Gastroesophageal sphincter (tissue), 4 donors: ENCODE measurements at regions not wholly inside any gene's neighbourhood (a gene's known extent, or its start where the extent isn't known, plus 50 kb on each side); places are given as distances from the start of the nearest gene placed in this dataset.
"Not testable (repeated sequence)": the region's sequence is repeated elsewhere in the genome, so short reads cannot be mapped to it uniquely, and the experiment has no call there.

ENCODE experiments used
- ATAC-seq: fragments of 150-250 bp; one replicate; pipeline ENCODE4 v1.9.1; 2016; ENCODE audit warnings: mild to moderate bottlenecking, moderate library complexity
- H3K27ac ChIP-seq, 4 donors: fragments of 200-600 bp; sonication (generic) in 3 of 4; 1 replicate in 3 of 4; 2 replicates in 1 of 4; pipeline ENCODE4 v1.5.1; 2016 to 2019
- H3K27me3 ChIP-seq: fragments of 200-600 bp; sonication (generic); one replicate; pipeline ENCODE4 v1.5.1; 2019
- H3K36me3 ChIP-seq, 2 donors: fragments of 200-600 bp; sonication (generic); one replicate each; pipeline ENCODE4 v1.5.1; 2019; ENCODE audit warnings: control low read depth in 1 of 2
- H3K4me1 ChIP-seq, 3 donors: fragments of 200-600 bp; sonication (generic); 1 replicate in 2 of 3; 2 replicates in 1 of 3; pipeline ENCODE4 v1.5.1; 2016 to 2019; ENCODE audit warnings: control low read depth in 2 of 3
- H3K4me3 ChIP-seq, 2 donors: fragments of 200-600 bp; sonication (generic); one replicate each; pipeline ENCODE4 v1.5.1; 2019; ENCODE audit warnings: mild to moderate bottlenecking in 1 of 2, moderate library complexity in 1 of 2
- H3K9me3 ChIP-seq, 3 donors: fragments of 200-600 bp; sonication (generic); one replicate each; pipeline ENCODE4 v1.5.1; 2017 to 2019; ENCODE audit warnings: control low read depth in 2 of 3
- CTCF ChIP-seq, 4 experiments: fragments of 200-600 bp in 2 of 4; fragments of 450-650 bp in 2 of 4; sonication (generic) in 1 of 4; IDR thresholded peaks; one replicate each; pipeline ENCODE4 v1.5.1; 2017 to 2019; ENCODE audit warnings: antibody characterized with exemption in 4 of 4, mild to moderate bottlenecking in 2 of 4, moderate library complexity in 2 of 4
- EP300 ChIP-seq: sonication (generic); formaldehyde crosslinking; IDR thresholded peaks from one replicate; pipeline ENCODE4 v1.6.1; 2017; ENCODE audit warnings: antibody characterized with exemption, mild to moderate bottlenecking
- POLR2A ChIP-seq, 2 donors: fragments of 450-650 bp; IDR thresholded peaks; one replicate each; pipeline ENCODE4 v1.6.1; 2017; ENCODE audit warnings: antibody characterized with exemption in 2 of 2, mild to moderate bottlenecking in 2 of 2, moderate library complexity in 1 of 2
- POLR2AphosphoS5 ChIP-seq: sonication (generic); formaldehyde crosslinking; IDR thresholded peaks from one replicate; pipeline ENCODE4 v1.6.1; 2017; ENCODE audit warnings: antibody characterized with exemption
- WGBS, 2 donors: methylation state at CpG; one replicate each; pipeline ENCODE4 v1.1.5; 2018; ENCODE audit warnings: low coverage in 1 of 2; 5-methylcytosine and 5-hydroxymethylcytosine counted together

- Histone ChIP-seq H3K27ac (no peak overlapping the region), H3K4me3 (no peak overlapping the region), H3K27me3 (no peaks in the 10 kb centered on the region), H3K9me3 (peaks cover 0 to 7% (median 0%) of the 10 kb centered on the region in 3 donors), H3K4me1 (no peaks in the 10 kb centered on the region), H3K36me3 (no peaks in the 10 kb centered on the region)
- no peak for TF ChIP-seq CTCF (IDR thresholded peaks at IDR 0.05)
- no peak for TF ChIP-seq EP300
- TF ChIP-seq POLR2A (IDR thresholded peaks at IDR 0.05), result no peak
- no peak for TF ChIP-seq POLR2AphosphoS5
- WGBS, 2 donors, result 40% methylated on average over 1 of the region's 1 CpG; no CpG with 5 or more reads in 1 of the 2 donors
- ATAC-seq, result peak; percentile 31
These were observed 1294.5 kb downstream of the KHDRBS2 start for GRCh38 chr6:60991427-60992028.

- Histone ChIP-seq H3K27me3 (no peaks in the 10 kb centered on the region), H3K4me3 (no peak overlapping the region), H3K4me1 (no peaks in the 10 kb centered on the region), H3K36me3 (no peaks in the 10 kb centered on the region), H3K27ac (no peak overlapping the region), H3K9me3 (no peaks in the 10 kb centered on the region)
- TF ChIP-seq POLR2AphosphoS5, result no peak
- TF ChIP-seq EP300, result no peak
- TF ChIP-seq CTCF (IDR thresholded peaks at IDR 0.05), result no peak
- TF ChIP-seq POLR2A (IDR thresholded peaks at IDR 0.05), result no peak
- 63 to 72% methylated on average over 3 of the region's 3 CpGs for WGBS, 2 donors
- no peak for ATAC-seq
These were observed 1333.5 kb downstream of the KHDRBS2 start for GRCh38 chr6:60952500-60952899.

- 33 to 36% methylated on average over 4 to 5 of the region's 5 CpGs for WGBS, 2 donors
- not testable (repeated sequence) for H3K36me3 ChIP-seq, H3K27ac ChIP-seq, H3K4me3 ChIP-seq, H3K9me3 ChIP-seq, H3K27me3 ChIP-seq, H3K4me1 ChIP-seq, ATAC-seq
These were observed 1335.7 kb downstream of the KHDRBS2 start for GRCh38 chr6:60950221-60950923.

GRCh38 chr6:60947416-60947815 is 1338.6 kb downstream of the KHDRBS2 start:
- not testable (repeated sequence) for H3K27me3 ChIP-seq, H3K4me3 ChIP-seq, H3K9me3 ChIP-seq, H3K27ac ChIP-seq, ATAC-seq, H3K4me1 ChIP-seq, H3K36me3 ChIP-seq
- 48 to 55% methylated on average over 2 of the region's 2 CpGs for WGBS, 2 donors

- ATAC-seq, H3K36me3 ChIP-seq, H3K9me3 ChIP-seq, H3K4me1 ChIP-seq, H3K27me3 ChIP-seq, H3K4me3 ChIP-seq, H3K27ac ChIP-seq: not testable (repeated sequence)
- WGBS, 2 donors, result no CpG with 5 or more reads among the region's 26 CpGs
These were observed 1341.2 kb downstream of the KHDRBS2 start for GRCh38 chr6:60944803-60945202.

GRCh38 chr6:60935970-60936369 is 1350.1 kb downstream of the KHDRBS2 start:
- WGBS, 2 donors, result 56 to 67% methylated on average over 1 of the region's 1 CpG
- H3K4me3 ChIP-seq, ATAC-seq, H3K4me1 ChIP-seq, H3K27me3 ChIP-seq, H3K27ac ChIP-seq, H3K36me3 ChIP-seq, H3K9me3 ChIP-seq: not testable (repeated sequence)

GRCh38 chr6:60919652-60920051 is 1366.4 kb downstream of the KHDRBS2 start:
- not testable (repeated sequence) for H3K27ac ChIP-seq, H3K9me3 ChIP-seq, H3K4me1 ChIP-seq, ATAC-seq, H3K4me3 ChIP-seq, H3K36me3 ChIP-seq, H3K27me3 ChIP-seq
- 75 to 100% methylated on average over 1 of the region's 1 CpG for WGBS, 2 donors

GRCh38 chr6:60903860-60904259 is 1382.2 kb downstream of the KHDRBS2 start:
- H3K27ac ChIP-seq, ATAC-seq, H3K4me1 ChIP-seq, H3K9me3 ChIP-seq, H3K36me3 ChIP-seq, H3K4me3 ChIP-seq, H3K27me3 ChIP-seq: not testable (repeated sequence)
- 72 to 81% methylated on average over 6 of the region's 6 CpGs for WGBS, 2 donors

- not testable (repeated sequence) for H3K9me3 ChIP-seq, H3K4me1 ChIP-seq, ATAC-seq, H3K36me3 ChIP-seq, H3K27ac ChIP-seq, H3K27me3 ChIP-seq, H3K4me3 ChIP-seq
- WGBS, 2 donors, result 86 to 89% methylated on average over 1 of the region's 1 CpG
These were observed 1392.7 kb downstream of the KHDRBS2 start for GRCh38 chr6:60893374-60893773.
